Spinal cord (tissue), 9 donors: ENCODE measurements at regions not wholly inside any gene's neighbourhood (a gene's known extent, or its start where the extent isn't known, plus 50 kb on each side); places are given as distances from the start of the nearest gene placed in this dataset.
A peak's percentile ranks its signal among the peaks of the same experiment; 100 is the strongest.

Experiments used
- DNase-seq, 6 donors: peaks; one replicate each; pipeline versions ENCODE4 v3.0.0 to v3.0.0-alpha.2; 2013 to 2015; ENCODE audit warnings: low spot score in 6 of 6, low read depth in 4 of 6
- H3K27ac ChIP-seq: one replicate; pipeline ENCODE4 v1.5.1; 2013; ENCODE audit warnings: low read depth, low read length, control low read depth
- H3K27me3 ChIP-seq: one replicate; pipeline ENCODE4 v1.6.1; 2013; ENCODE audit warnings: low read length; ENCODE audit not compliant: control insufficient read depth, insufficient read depth
- H3K36me3 ChIP-seq: one replicate; pipeline ENCODE4 v1.6.1; 2013; ENCODE audit warnings: low read length; ENCODE audit not compliant: control insufficient read depth, insufficient read depth
- H3K4me1 ChIP-seq: one replicate; pipeline ENCODE4 v1.6.1; 2013; ENCODE audit warnings: low read length; ENCODE audit not compliant: control insufficient read depth, insufficient read depth
- H3K4me3 ChIP-seq: one replicate; pipeline ENCODE4 v1.5.1; 2013; ENCODE audit warnings: low read depth, low read length, control low read depth
- H3K9me3 ChIP-seq: one replicate; pipeline ENCODE4 v1.6.1; 2013; ENCODE audit warnings: low read length; ENCODE audit not compliant: control insufficient read depth, insufficient read depth
- WGBS: methylation state at CpG from one replicate; pipeline ENCODE4 v1.1.5; 2013; ENCODE audit warnings: missing lambda C conversion rate; ENCODE audit not compliant: insufficient coverage; 5-methylcytosine and 5-hydroxymethylcytosine counted together
- donor health status: healthy.

DNA sequence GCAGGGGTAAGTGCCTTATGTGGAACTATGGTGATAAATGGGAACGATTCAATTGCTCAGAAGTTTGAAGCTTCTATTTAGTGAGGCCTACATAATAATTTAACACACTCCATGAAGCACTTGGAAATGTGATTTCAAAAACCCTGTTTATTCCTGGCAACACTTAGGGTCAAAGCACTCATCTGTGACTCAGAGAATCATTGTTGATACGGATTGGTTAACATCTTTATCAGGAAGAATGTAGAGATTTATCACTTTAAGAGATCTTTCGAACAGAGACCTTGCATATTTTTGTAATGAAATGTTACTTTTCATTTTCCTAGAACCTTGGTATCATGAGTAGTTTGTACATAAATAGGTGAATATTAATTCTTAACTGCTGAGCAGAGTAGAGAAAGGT is 269.1 kb upstream of the SLIT2 start:
- no peaks in the 10 kb centered on the region for H3K27me3 ChIP-seq
- no peaks in the 10 kb centered on the region for H3K4me1 ChIP-seq
- H3K27ac ChIP-seq: no peak overlapping the region
- H3K9me3 ChIP-seq: no peaks in the 10 kb centered on the region
- no peaks in the 10 kb centered on the region for H3K36me3 ChIP-seq
- no peak overlapping the region for H3K4me3 ChIP-seq
- WGBS: no CpG with 5 or more reads among the region's 3 CpGs
- no peak for DNase-seq

DNA sequence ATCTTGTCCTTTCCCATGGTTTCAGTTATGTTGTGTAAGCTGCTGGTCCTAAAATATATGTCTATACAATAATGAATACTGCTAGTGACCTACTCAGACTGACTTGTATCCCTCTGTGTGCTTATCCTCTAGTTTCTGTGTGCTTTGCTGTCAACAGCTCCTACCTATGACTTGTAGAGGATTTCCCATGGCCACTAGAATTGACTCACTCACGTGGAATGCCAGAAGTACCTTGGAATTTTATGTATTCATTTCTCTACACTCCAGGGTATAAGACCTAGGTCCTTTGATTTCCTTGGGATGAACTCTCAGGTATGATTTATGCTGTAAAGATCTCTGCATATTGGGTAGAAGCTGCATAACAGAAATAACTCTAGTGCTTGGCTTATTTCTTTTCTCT is 279.9 kb upstream of the SLIT2 start:
- Histone ChIP-seq H3K27me3 (no peaks in the 10 kb centered on the region), H3K9me3 (no peaks in the 10 kb centered on the region), H3K27ac (no peak overlapping the region), H3K36me3 (no peaks in the 10 kb centered on the region), H3K4me1 (no peaks in the 10 kb centered on the region), H3K4me3 (no peak overlapping the region)
- no peak for DNase-seq
- no CpG with 5 or more reads among the region's 1 CpG for WGBS

GRCh38 chr4:19969492-19969891 is 282.2 kb upstream of the SLIT2 start:
- Histone ChIP-seq H3K36me3 (no peaks in the 10 kb centered on the region), H3K4me1 (no peaks in the 10 kb centered on the region), H3K27ac (no peak overlapping the region), H3K27me3 (no peaks in the 10 kb centered on the region), H3K9me3 (peaks cover 3% of the 10 kb centered on the region), H3K4me3 (no peak overlapping the region)
- no peak for DNase-seq
- 87% methylated on average over 2 of the region's 2 CpGs for WGBS

- H3K4me3 ChIP-seq: no peak overlapping the region
- H3K36me3 ChIP-seq: no peaks in the 10 kb centered on the region
- H3K4me1 ChIP-seq: no peaks in the 10 kb centered on the region
- DNase-seq: no peak
- H3K27ac ChIP-seq: no peak overlapping the region
- H3K27me3 ChIP-seq: no peaks in the 10 kb centered on the region
- no CpG with 5 or more reads among the region's 1 CpG for WGBS
- H3K9me3 ChIP-seq: no peaks in the 10 kb centered on the region
Measured at GRCh38 chr4:19961091-19961490, 290.6 kb upstream of the SLIT2 start.

- Histone ChIP-seq H3K4me3 (no peak overlapping the region), H3K4me1 (no peaks in the 10 kb centered on the region), H3K36me3 (no peaks in the 10 kb centered on the region), H3K27ac (no peak overlapping the region), H3K27me3 (no peaks in the 10 kb centered on the region), H3K9me3 (no peaks in the 10 kb centered on the region)
- no peak for DNase-seq
- WGBS: no CpG with 5 or more reads among the region's 2 CpGs
Measured at GRCh38 chr4:19958848-19959247, 292.9 kb upstream of the SLIT2 start.

- H3K36me3 ChIP-seq: no peaks in the 10 kb centered on the region
- no peaks in the 10 kb centered on the region for H3K9me3 ChIP-seq
- H3K4me3 ChIP-seq: no peak overlapping the region
- no peak overlapping the region for H3K27ac ChIP-seq
- no CpG with 5 or more reads among the region's 1 CpG for WGBS
- H3K4me1 ChIP-seq: no peaks in the 10 kb centered on the region
- no peaks in the 10 kb centered on the region for H3K27me3 ChIP-seq
- no peak for DNase-seq
Measured at GRCh38 chr4:19947349-19947748, 304.4 kb upstream of the SLIT2 start.

DNA sequence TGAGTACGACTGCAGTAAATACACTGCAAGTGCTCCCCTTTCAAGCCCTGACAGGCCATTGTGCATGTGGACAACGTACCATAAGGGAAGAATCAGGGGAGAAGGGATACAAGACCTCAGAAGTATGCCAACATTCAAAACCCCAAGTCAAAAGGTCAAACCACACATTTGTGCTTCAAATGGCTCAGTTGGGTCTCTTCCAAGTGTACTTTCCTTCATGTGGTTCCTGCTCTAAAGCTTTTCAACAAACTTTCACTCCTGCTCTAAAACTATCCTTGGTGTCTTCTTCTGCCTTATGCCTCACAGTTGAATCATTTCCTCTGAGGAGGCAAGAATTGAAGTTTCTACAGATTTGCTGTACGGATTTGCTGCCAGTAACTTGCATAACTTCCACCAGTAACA is 305.7 kb upstream of the SLIT2 start:
- WGBS: 46% methylated on average over 2 of the region's 3 CpGs

DNA sequence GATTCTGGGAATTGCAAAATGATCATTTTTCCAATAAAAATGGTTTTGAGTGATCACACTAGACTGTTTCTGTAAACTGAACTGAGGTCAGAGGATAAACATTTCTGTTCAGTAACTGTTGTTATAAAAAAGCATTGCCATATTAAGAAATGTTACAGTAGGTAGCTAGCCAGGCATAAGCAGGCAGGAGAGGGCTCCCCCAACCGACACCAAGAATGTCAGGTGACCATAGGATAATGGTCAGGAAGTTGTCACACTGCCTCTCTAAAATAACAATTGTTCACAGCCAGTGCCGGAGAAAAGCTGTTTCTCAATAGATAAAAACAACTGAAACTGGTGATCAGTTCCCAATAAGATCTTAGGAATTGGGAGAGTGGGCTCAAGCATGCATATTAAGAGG is 306.2 kb upstream of the SLIT2 start:
- Histone ChIP-seq H3K9me3 (no peaks in the 10 kb centered on the region), H3K27ac (no peak overlapping the region), H3K4me1 (no peaks in the 10 kb centered on the region), H3K4me3 (no peak overlapping the region), H3K27me3 (no peaks in the 10 kb centered on the region), H3K36me3 (no peaks in the 10 kb centered on the region)
- DNase-seq: no peak
- WGBS: 67% methylated on average over 1 of the region's 2 CpGs

More for the DNA sequence above, 305.7 kb upstream of the SLIT2 start:
- Histone ChIP-seq H3K4me3 (no peak overlapping the region), H3K4me1 (no peaks in the 10 kb centered on the region), H3K9me3 (no peaks in the 10 kb centered on the region), H3K27ac (no peak overlapping the region), H3K27me3 (no peaks in the 10 kb centered on the region), H3K36me3 (no peaks in the 10 kb centered on the region)
- DNase-seq: no peak

DNA sequence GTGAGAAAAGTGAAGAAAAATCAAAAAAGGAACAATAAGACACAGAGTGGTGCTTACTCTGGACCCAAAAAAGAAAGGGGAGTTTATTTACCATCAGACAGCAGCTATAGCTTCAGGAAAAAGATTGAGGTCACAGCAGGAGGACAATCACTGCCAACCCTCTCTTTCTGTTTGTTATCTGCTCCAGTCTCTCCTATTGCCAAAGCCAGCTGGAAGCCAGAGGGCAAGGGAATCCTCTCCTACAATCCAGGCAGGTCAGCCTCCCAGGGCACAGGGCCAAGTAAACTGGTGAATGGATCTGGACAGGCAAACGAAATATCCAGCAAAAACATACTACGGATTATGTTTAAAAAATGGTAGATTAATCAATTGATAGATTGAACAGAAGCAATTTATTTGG is 306.9 kb upstream of the SLIT2 start:
- no peaks in the 10 kb centered on the region for H3K4me1 ChIP-seq
- H3K36me3 ChIP-seq: no peaks in the 10 kb centered on the region
- H3K27me3 ChIP-seq: no peaks in the 10 kb centered on the region
- H3K4me3 ChIP-seq: no peak overlapping the region
- WGBS: no CpG with 5 or more reads among the region's 2 CpGs
- DNase-seq: peak in 2 of 6 donors; percentile 12 to 21
- no peak overlapping the region for H3K27ac ChIP-seq
- H3K9me3 ChIP-seq: no peaks in the 10 kb centered on the region

DNA sequence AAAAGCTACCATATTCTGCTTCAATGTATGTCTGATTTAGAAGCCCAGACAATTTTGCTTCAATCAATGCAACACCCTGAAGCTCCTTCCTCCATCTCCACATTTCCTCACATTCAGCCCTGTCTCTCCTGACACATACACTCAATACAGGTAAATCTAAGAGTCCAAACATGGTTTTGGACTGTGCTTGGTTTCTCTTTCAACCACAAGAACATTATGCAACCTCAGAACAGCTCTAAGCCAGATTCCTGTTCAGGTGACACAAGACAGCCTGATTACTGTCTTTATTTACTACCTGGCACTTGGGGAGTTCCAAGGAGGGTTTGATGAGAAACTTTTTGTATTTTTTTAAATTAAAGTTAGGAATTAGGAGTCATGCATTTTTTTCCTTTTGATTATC is 307.5 kb upstream of the SLIT2 start:
- no peak overlapping the region for H3K4me3 ChIP-seq
- no peak overlapping the region for H3K27ac ChIP-seq
- no peaks in the 10 kb centered on the region for H3K27me3 ChIP-seq
- no peaks in the 10 kb centered on the region for H3K4me1 ChIP-seq
- no peak for DNase-seq
- no peaks in the 10 kb centered on the region for H3K36me3 ChIP-seq
- H3K9me3 ChIP-seq: no peaks in the 10 kb centered on the region
